ENCODE measurements at regions not wholly inside any gene's neighbourhood (a gene's known extent, or its start where the extent isn't known, plus 50 kb on each side); places are given as distances from the start of the nearest gene placed in this dataset.

DNA sequence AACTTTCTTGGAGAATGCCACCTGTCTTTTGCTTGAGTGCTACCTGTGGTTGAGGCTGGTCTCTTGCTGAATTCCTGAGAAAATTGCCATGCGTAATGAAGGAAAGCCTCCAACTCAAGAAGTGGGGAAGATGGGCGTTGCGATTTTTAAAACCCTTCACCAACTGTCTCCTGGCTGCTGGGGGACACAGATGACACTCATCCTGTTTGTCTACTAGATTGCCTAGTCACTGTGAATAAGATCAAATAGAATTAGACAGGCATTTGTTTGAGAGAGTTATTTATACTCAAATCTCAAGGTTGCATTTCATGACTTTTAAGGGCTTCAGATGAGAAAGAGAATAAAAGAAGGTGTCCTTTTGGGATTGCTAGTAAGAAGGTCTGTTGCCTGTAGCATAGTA is 84.3 kb upstream of the MTPN start:
- intact Hi-C loops (cut with DNase I), result no loop called here
- Histone ChIP-seq H3K4me3 (no peak overlapping the region), H3K27me3 (ENCODE audit: low read depth) (no peaks in the 10 kb centered on the region), H3K4me1 (no peaks in the 10 kb centered on the region), H3K9me3 (no peaks in the 10 kb centered on the region), H3K27ac (no peak overlapping the region), H3K36me3 (no peaks in the 10 kb centered on the region)
- ATAC-seq (no peak), DNase-seq (no peak)
- TF ChIP-seq, protein P1, sequence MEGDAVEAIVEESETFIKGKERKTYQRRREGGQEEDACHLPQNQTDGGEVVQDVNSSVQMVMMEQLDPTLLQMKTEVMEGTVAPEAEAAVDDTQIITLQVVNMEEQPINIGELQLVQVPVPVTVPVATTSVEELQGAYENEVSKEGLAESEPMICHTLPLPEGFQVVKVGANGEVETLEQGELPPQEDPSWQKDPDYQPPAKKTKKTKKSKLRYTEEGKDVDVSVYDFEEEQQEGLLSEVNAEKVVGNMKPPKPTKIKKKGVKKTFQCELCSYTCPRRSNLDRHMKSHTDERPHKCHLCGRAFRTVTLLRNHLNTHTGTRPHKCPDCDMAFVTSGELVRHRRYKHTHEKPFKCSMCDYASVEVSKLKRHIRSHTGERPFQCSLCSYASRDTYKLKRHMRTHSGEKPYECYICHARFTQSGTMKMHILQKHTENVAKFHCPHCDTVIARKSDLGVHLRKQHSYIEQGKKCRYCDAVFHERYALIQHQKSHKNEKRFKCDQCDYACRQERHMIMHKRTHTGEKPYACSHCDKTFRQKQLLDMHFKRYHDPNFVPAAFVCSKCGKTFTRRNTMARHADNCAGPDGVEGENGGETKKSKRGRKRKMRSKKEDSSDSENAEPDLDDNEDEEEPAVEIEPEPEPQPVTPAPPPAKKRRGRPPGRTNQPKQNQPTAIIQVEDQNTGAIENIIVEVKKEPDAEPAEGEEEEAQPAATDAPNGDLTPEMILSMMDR (IDR thresholded peaks at IDR 0.05), result no peak

DNA sequence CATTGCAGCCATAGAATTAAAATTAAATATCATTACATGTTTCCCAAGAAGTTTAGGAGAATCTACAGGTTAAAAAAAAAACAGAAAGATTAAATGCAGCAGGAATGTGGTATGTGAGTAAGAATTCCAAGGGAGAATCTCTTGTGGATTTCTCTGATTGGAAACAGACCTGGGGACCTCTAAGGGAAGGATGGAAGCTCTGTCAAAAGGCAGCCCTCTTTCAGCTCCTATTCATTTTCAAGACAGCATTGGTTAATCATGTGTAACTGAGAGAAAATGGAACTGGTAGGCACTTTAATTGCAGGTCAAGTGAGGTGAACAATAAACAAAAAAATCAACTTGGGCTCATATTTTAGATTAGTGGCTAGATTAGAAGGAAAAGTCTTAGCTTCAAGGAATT is 81.4 kb upstream of the MTPN start:
- H3K4me3 ChIP-seq, result no peak overlapping the region
- ATAC-seq, result no peak
- H3K9me3 ChIP-seq, result no peaks in the 10 kb centered on the region
- H3K27me3 ChIP-seq (ENCODE audit: low read depth), result no peaks in the 10 kb centered on the region
- no peak overlapping the region for H3K27ac ChIP-seq
- TF ChIP-seq, protein P1 (IDR thresholded peaks at IDR 0.05), result no peak
- no peaks in the 10 kb centered on the region for H3K4me1 ChIP-seq
- intact Hi-C loops (cut with DNase I), result no loop called here
- no peak for DNase-seq
- H3K36me3 ChIP-seq, result no peaks in the 10 kb centered on the region

DNA sequence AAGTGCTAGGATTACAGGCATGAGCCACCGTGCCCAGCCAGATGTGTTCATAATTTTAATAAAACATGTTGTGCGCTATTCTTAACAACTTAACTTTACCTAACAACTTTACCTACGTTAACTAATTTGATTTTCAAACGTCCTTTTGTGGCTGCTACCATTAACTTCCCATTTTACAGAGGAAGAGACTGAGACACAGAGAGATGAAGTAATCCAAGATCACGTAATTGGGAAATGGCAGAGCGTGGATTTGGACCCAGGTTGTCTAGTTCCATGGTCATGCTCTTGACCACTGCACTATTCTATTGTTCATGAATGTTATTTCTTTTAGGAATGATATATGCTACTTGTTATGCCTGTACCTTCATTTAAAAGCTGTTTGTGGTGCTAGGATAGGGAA is 80.3 kb upstream of the MTPN start:
- Histone ChIP-seq H3K4me3 (no peak overlapping the region), H3K27ac (no peak overlapping the region), H3K4me1 (no peaks in the 10 kb centered on the region), H3K27me3 (ENCODE audit: low read depth) (no peaks in the 10 kb centered on the region), H3K36me3 (no peaks in the 10 kb centered on the region), H3K9me3 (no peaks in the 10 kb centered on the region)
- TF ChIP-seq, protein P1 (IDR thresholded peaks at IDR 0.05), result no peak
- DNase-seq (no peak), ATAC-seq (no peak)
- intact Hi-C loops (cut with DNase I), result no loop called here

DNA sequence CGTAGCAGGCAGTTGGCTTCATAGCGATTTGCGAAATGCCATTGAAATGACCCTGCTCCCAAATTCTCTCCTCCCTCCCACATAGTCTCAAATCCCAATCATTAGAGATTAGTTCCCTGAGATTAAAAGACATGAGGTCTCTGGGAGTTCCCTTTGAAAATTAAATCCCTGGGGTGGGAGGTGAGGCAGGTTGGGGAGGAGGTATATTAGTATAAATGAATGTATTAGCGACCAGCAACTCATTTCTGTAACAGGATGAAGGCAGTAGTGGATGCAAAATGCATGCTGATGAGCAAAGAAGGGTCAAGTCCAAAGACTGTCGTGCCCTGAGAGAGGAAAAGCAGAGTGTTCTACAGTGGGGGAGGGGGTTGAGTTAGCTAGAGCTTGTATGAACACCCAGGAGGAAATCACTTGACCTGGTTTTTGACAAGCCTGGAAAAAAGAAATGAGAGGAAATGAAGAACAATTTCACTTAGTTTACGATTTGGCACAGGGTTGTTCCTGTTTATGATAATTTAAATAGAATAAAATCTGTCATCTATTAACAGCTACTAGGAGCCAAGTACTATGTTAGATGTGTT is 79.6 kb upstream of the MTPN start:
- intact Hi-C loops (cut with DNase I), result no loop called here
- ATAC-seq (no peak), DNase-seq (no peak)
- TF ChIP-seq, protein P1 (IDR thresholded peaks at IDR 0.05), result no peak
- Histone ChIP-seq H3K9me3 (no peaks in the 10 kb centered on the region), H3K4me3 (no peak overlapping the region), H3K27me3 (ENCODE audit: low read depth) (no peaks in the 10 kb centered on the region), H3K4me1 (no peaks in the 10 kb centered on the region), H3K36me3 (no peaks in the 10 kb centered on the region), H3K27ac (no peak overlapping the region)

DNA sequence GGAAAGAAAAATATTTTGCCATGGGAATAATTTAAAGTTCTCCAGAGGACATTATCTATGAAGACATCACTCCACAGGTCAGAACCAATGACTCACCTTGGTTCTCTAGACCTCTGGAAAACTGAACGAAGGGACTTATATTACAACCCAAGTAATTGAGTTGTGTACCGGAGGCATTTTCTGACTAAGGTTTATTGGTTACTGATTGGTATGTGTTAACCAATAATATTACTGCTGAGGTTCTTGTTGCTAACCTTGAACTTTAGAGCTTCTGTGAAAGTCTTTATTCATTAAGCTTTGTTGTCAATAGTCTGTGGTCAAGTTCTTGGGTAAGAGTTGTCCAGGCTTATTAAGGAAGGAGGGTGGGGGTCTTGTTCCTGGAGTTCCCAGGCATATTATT is 78.1 kb upstream of the MTPN start:
- no peak for DNase-seq
- intact Hi-C loops (cut with DNase I), result no loop called here
- no peak overlapping the region for H3K4me3 ChIP-seq
- H3K27ac ChIP-seq, result no peak overlapping the region
- no peaks in the 10 kb centered on the region for H3K4me1 ChIP-seq
- no peaks in the 10 kb centered on the region for H3K9me3 ChIP-seq
- TF ChIP-seq, protein P1 (IDR thresholded peaks at IDR 0.05), result no peak
- H3K27me3 ChIP-seq (ENCODE audit: low read depth), result no peaks in the 10 kb centered on the region
- no peak for ATAC-seq
- no peaks in the 10 kb centered on the region for H3K36me3 ChIP-seq
